GM23338 (cell line): ENCODE measurements at regions not wholly inside any gene's neighbourhood (a gene's known extent, or its start where the extent isn't known, plus 50 kb on each side); places are given as distances from the start of the nearest gene placed in this dataset.
"Not testable (repeated sequence)": the region's sequence is repeated elsewhere in the genome, so short reads cannot be mapped to it uniquely, and the experiment has no call there.

Experiments
- CREB1 ChIP-seq: fragments of 250-450 bp; sonication (Bioruptor Pico); IDR thresholded peaks from 2 replicates; pipeline ENCODE4 v1.5.0; 2020; ENCODE audit warnings: low read depth, mild to moderate bottlenecking, moderate library complexity
- POLR2AphosphoS5 ChIP-seq: IDR thresholded peaks from 2 replicates; pipeline ENCODE4 v1.6.1; 2016; ENCODE audit warnings: antibody characterized with exemption, low read depth
- TF ChIP-seq, protein P1 (sequence below), 2 experiments: fragments of 200-600 bp in 1 of 2; sonication (generic) in 1 of 2; conservative IDR thresholded peaks; 2 replicates each; pipeline versions ENCODE4 v1.5.1 to v1.6.1; 2016 to 2017; ENCODE audit warnings: antibody characterized with exemption in 2 of 2, low read depth in 2 of 2, mild to moderate bottlenecking in 2 of 2, moderate library complexity in 1 of 2
- TF ChIP-seq, protein P2 (sequence below): IDR thresholded peaks from one replicate; pipeline ENCODE4 v1.6.1; 2018; ENCODE audit warnings: antibody characterized with exemption; ENCODE audit not compliant: unreplicated experiment

GRCh38 chr17:15869868-15870267 is 75.1 kb upstream of the ADORA2B start:
- TF ChIP-seq, protein P1, sequence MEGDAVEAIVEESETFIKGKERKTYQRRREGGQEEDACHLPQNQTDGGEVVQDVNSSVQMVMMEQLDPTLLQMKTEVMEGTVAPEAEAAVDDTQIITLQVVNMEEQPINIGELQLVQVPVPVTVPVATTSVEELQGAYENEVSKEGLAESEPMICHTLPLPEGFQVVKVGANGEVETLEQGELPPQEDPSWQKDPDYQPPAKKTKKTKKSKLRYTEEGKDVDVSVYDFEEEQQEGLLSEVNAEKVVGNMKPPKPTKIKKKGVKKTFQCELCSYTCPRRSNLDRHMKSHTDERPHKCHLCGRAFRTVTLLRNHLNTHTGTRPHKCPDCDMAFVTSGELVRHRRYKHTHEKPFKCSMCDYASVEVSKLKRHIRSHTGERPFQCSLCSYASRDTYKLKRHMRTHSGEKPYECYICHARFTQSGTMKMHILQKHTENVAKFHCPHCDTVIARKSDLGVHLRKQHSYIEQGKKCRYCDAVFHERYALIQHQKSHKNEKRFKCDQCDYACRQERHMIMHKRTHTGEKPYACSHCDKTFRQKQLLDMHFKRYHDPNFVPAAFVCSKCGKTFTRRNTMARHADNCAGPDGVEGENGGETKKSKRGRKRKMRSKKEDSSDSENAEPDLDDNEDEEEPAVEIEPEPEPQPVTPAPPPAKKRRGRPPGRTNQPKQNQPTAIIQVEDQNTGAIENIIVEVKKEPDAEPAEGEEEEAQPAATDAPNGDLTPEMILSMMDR (conservative IDR thresholded peaks at IDR 0.05; ENCODE audit: low read depth in 2 of 2), result not testable (repeated sequence)
- TF ChIP-seq POLR2AphosphoS5; CREB1 (CRISPR knock-in tag): not testable (repeated sequence)
- TF ChIP-seq, protein P2, sequence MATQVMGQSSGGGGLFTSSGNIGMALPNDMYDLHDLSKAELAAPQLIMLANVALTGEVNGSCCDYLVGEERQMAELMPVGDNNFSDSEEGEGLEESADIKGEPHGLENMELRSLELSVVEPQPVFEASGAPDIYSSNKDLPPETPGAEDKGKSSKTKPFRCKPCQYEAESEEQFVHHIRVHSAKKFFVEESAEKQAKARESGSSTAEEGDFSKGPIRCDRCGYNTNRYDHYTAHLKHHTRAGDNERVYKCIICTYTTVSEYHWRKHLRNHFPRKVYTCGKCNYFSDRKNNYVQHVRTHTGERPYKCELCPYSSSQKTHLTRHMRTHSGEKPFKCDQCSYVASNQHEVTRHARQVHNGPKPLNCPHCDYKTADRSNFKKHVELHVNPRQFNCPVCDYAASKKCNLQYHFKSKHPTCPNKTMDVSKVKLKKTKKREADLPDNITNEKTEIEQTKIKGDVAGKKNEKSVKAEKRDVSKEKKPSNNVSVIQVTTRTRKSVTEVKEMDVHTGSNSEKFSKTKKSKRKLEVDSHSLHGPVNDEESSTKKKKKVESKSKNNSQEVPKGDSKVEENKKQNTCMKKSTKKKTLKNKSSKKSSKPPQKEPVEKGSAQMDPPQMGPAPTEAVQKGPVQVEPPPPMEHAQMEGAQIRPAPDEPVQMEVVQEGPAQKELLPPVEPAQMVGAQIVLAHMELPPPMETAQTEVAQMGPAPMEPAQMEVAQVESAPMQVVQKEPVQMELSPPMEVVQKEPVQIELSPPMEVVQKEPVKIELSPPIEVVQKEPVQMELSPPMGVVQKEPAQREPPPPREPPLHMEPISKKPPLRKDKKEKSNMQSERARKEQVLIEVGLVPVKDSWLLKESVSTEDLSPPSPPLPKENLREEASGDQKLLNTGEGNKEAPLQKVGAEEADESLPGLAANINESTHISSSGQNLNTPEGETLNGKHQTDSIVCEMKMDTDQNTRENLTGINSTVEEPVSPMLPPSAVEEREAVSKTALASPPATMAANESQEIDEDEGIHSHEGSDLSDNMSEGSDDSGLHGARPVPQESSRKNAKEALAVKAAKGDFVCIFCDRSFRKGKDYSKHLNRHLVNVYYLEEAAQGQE, result not testable (repeated sequence)
